ENCODE measurements at regions not wholly inside any gene's neighbourhood (a gene's known extent, or its start where the extent isn't known, plus 50 kb on each side); places are given as distances from the start of the nearest gene placed in this dataset.
A peak's percentile ranks its signal among the peaks of the same experiment; 100 is the strongest.
"Not testable (repeated sequence)": the region's sequence is repeated elsewhere in the genome, so short reads cannot be mapped to it uniquely, and the experiment has no call there.

DNA sequence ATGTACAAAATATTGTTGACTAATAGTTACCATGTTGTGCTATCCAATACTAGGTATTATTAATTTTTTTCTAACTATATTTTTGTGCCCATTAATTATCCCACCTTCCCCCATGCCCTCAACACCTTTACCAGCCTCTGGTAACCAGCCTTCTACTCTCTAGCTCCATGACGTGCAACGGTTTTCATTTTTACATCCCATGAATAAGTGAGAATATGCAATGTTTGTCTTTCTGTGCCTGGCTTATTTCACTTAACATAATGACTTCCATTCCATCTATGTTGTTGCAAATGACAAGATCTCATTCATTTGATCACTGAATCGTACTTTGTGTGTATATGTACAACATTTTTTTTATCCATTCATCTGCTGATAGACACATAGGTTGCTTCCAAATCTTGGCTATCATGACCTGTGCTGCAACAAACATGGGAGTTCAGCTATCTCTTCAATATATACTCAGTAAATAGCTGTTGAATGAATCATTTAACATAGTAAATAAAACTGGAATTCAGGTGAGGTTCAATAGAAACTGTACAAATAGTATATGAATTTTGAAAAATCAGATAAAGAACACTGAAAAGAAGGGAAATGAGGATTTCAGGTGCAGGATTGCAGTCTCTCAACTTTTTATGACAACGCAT lies 509.0 kb upstream of the MIR17HG start:
- Histone ChIP-seq H3K4me1 (ENCODE audit: insufficient read depth) (no peaks in the 10 kb centered on the region), H3K36me3 (ENCODE audit: insufficient read depth) (no peaks in the 10 kb centered on the region), H3K4me3 (ENCODE audit: low read depth, low read length) (no peak overlapping the region), H3K27ac (ENCODE audit: low read depth) (no peak overlapping the region)
- 89% methylated on average over 4 of the region's 4 CpGs for WGBS
- DNase-seq (ENCODE audit: extremely low spot score) = no peak

DNA sequence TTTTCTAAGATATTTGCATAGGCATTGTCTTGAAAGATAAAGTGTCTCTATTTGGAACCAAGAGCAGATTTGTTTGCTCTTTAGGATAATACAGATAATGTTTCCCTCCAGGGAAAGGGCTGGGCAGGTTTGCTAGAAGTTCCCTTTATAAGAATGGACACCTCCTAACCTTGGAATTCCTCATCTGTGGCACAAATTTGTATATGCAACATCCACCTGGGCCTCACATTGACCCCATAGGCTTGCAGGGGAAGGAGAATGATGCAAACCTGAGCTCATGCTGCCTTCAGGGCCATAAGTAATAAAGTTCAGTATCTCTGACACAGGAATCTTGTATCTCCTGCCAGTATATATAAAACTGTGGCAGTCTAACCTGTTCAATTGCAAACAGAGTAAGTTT lies 508.4 kb upstream of the MIR17HG start:
- no peak for DNase-seq (ENCODE audit: extremely low spot score)
- Histone ChIP-seq H3K4me3 (ENCODE audit: low read depth, low read length) (no peak overlapping the region), H3K36me3 (ENCODE audit: insufficient read depth) (no peaks in the 10 kb centered on the region), H3K27ac (ENCODE audit: low read depth) (no peak overlapping the region), H3K4me1 (ENCODE audit: insufficient read depth) (no peaks in the 10 kb centered on the region)

DNA sequence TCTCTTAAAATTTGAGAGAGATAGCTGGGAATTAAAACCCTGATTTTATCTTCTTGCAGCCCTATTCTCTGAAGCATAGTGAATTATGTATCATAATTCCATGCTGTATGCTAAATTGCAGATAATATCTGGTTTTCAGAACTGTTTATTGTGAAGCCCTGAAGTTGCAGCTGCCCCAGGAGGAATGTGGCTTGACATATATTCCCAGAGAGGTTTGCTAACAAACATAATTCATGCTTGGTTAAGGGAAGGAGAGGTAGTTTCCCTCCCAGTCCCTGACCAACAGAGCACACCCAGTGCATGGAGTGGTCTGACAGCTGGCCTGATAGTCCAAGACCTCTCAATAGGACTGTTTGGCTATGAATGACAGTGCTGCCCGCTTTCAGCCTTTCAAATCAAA lies 500.6 kb upstream of the MIR17HG start:
- no peak for DNase-seq (ENCODE audit: extremely low spot score)
- no peak overlapping the region for H3K27ac ChIP-seq (ENCODE audit: low read depth)

DNA sequence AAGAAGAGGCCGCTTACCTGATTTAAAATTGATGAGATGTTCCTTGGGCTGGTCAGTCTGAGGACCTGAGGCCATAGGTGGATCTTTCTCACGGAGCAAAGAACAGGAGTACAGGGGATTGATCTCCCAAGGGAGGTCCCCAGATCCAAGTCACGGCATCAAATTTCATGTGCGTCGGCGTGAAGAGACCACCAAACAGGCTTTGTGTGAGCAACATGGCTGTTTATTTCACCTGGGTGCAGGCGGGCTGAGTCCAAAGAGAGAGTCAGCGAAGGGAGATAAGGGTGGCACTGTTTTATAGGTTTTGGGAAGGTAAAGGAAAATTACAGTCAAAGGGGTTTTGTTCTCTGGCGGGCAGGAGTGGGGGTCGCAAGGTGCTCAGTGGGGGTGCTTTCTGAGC lies 493.8 kb upstream of the MIR17HG start:
- WGBS = 93% methylated on average over 10 of the region's 10 CpGs
- H3K4me3 ChIP-seq (ENCODE audit: low read depth, low read length); H3K4me1 ChIP-seq (ENCODE audit: insufficient read depth); DNase-seq (ENCODE audit: extremely low spot score); H3K27ac ChIP-seq (ENCODE audit: low read depth); H3K36me3 ChIP-seq (ENCODE audit: insufficient read depth): not testable (repeated sequence)

More for the DNA sequence above, 500.6 kb upstream of the MIR17HG start:
- Histone ChIP-seq H3K36me3 (ENCODE audit: insufficient read depth) (no peaks in the 10 kb centered on the region), H3K4me3 (ENCODE audit: low read depth, low read length) (no peak overlapping the region), H3K4me1 (ENCODE audit: insufficient read depth) (no peaks in the 10 kb centered on the region)
- 93% methylated on average over 1 of the region's 1 CpG for WGBS

DNA sequence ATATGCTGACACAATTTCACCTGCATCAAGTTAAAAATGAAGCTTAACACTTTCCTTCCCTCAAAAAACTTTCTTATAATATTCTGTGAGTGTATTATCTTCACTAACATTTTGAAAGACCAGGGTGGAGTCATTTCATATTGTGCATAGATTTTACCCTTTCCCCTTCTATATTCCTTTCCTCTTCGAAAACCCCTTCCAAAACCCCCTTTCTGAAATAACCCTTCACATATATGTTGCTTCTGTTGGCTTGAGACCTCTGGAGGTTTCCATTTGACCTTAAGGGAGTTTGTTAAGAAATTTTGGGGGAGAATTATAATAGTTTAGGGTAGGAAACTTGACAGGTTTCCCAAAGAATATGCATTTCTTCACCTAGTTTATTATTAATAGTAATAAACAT lies 489.6 kb upstream of the MIR17HG start:
- 82% methylated on average over 1 of the region's 1 CpG for WGBS
- H3K4me3 ChIP-seq (ENCODE audit: low read depth, low read length) = no peak overlapping the region
- no peak overlapping the region for H3K27ac ChIP-seq (ENCODE audit: low read depth)
- H3K4me1 ChIP-seq (ENCODE audit: insufficient read depth) = no peaks in the 10 kb centered on the region
- no peak for DNase-seq (ENCODE audit: extremely low spot score)
- H3K36me3 ChIP-seq (ENCODE audit: insufficient read depth) = no peaks in the 10 kb centered on the region

DNA sequence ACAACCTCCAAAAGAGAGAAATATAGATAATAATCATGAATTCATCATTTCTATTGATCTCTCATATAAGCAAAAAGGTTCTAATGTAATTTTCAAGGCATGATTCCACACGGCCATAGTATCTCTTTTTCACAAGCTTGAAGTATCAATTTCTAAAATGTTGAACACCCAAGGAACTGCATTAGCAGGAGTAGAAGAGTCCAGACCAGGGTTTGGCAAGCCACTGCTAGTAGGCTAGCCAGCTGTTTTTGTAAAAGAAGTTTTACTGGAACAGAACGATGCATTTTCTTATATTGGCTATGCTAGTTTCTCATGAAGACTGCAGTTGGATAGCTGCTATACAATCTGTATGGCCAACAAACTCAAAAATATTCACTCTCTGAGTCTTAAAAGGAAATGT lies 481.5 kb upstream of the MIR17HG start:
- 61% methylated on average over 2 of the region's 2 CpGs for WGBS
- DNase-seq (ENCODE audit: extremely low spot score) = no peak
- Histone ChIP-seq H3K4me1 (ENCODE audit: insufficient read depth) (no peaks in the 10 kb centered on the region), H3K36me3 (ENCODE audit: insufficient read depth) (no peaks in the 10 kb centered on the region), H3K4me3 (ENCODE audit: low read depth, low read length) (no peak overlapping the region), H3K27ac (ENCODE audit: low read depth) (no peak overlapping the region)

DNA sequence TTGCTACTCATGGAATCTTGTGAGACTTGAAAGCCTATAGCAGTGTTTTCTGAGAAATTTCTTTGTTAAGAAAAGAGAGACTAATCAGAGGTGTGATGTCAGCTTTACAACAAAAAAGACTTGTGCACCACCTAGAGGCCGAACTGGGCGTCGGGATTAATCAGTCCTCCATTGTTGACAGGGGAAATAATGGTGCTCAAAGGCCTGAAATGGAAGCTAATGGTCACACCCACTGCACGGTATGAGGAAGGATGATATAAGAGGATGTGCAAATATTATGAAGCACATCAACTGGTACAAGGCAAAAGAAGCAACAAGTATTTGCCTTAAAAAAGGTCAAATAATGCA lies 480.2 kb upstream of the MIR17HG start:
- H3K36me3 ChIP-seq (ENCODE audit: insufficient read depth) = no peaks in the 10 kb centered on the region
- no peaks in the 10 kb centered on the region for H3K4me1 ChIP-seq (ENCODE audit: insufficient read depth)
- WGBS = 14% methylated on average over 4 of the region's 4 CpGs
- no peak overlapping the region for H3K27ac ChIP-seq (ENCODE audit: low read depth)
- no peak overlapping the region for H3K4me3 ChIP-seq (ENCODE audit: low read depth, low read length)
- DNase-seq (ENCODE audit: extremely low spot score) = peak; percentile 23

DNA sequence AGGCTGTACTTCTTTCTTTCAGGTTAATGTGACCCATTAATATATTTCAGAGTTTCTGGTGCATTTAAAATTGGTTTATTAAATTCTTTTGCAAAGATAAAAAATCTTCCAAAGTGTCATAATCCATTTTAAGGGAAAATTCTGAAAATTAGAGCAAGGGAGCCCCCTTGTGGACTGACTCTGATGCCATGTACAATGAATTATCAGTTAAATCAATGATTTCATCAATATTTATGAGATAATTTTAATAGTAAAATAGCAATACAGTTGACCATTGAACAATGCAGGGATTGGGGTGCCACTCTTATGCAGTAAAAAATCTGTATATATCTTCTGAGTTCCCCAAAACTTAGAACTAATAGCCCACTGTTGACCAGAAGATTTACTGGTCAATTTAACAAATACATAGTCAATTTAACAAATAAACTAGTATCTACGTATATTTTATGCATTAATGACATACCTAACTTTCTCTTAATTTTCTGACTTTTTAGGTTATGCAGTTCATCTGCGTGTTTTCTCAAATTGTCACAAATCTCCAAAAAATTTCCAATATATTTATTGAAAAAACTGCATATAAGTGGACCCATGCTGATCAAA lies 479.1 kb upstream of the MIR17HG start:
- Histone ChIP-seq H3K4me3 (ENCODE audit: low read depth, low read length) (no peak overlapping the region), H3K27ac (ENCODE audit: low read depth) (no peak overlapping the region), H3K36me3 (ENCODE audit: insufficient read depth) (no peaks in the 10 kb centered on the region), H3K4me1 (ENCODE audit: insufficient read depth) (no peaks in the 10 kb centered on the region)
- no peak for DNase-seq (ENCODE audit: extremely low spot score)
- 68% methylated on average over 2 of the region's 2 CpGs for WGBS

DNA sequence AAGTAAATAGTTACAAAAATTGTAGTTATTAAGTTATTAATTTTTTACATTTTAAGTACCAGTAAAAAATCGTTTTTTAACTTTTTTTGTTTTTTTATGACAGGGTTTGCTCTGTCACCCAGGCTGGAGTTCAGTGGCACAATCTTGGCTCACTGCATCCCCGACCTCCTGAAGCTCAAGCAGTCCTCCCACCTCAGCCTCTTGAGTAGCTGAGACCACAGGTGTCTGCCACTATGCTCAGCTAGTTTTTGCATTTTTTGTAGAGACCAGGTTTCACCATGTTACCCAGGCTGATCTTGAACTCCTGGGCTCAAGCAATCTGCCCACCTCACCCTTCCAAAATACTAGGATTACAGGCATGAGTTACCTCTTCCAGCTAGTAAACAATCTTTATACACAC lies 477.9 kb upstream of the MIR17HG start:
- no peaks in the 10 kb centered on the region for H3K4me1 ChIP-seq (ENCODE audit: insufficient read depth)
- no peaks in the 10 kb centered on the region for H3K36me3 ChIP-seq (ENCODE audit: insufficient read depth)
- no peak for DNase-seq (ENCODE audit: extremely low spot score)
- no peak overlapping the region for H3K27ac ChIP-seq (ENCODE audit: low read depth)
- 44% methylated on average over 2 of the region's 2 CpGs for WGBS
- no peak overlapping the region for H3K4me3 ChIP-seq (ENCODE audit: low read depth, low read length)

DNA sequence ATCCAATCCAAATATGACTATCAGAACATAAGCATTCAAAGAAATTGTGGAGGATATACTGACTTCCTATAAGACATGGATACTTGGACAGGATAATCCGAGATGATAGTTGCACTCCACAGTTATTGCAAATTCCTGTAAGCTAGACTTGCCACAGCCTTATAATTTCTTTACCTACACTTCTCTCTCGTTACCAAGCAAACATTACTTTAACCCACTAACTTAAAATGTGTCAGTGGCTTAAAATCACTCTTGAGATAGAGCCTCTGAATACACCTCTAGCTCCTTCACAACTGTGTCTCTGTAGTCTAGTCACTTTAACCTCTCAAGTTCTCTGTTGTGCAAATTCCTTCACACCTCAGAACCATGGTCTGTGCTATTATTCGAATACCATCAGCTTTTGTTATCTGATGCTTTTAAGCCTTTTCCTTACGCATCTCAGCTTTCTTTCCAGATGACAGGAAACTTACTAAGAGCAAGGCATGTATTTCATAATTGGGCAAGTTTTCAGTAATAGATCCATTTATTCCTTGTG lies 474.9 kb upstream of the MIR17HG start:
- 84% methylated on average over 4 of the region's 4 CpGs for WGBS
- no peak for DNase-seq (ENCODE audit: extremely low spot score)
- Histone ChIP-seq H3K27ac (ENCODE audit: low read depth) (no peak overlapping the region), H3K4me1 (ENCODE audit: insufficient read depth) (no peaks in the 10 kb centered on the region), H3K36me3 (ENCODE audit: insufficient read depth) (no peaks in the 10 kb centered on the region), H3K4me3 (ENCODE audit: low read depth, low read length) (no peak overlapping the region)

DNA sequence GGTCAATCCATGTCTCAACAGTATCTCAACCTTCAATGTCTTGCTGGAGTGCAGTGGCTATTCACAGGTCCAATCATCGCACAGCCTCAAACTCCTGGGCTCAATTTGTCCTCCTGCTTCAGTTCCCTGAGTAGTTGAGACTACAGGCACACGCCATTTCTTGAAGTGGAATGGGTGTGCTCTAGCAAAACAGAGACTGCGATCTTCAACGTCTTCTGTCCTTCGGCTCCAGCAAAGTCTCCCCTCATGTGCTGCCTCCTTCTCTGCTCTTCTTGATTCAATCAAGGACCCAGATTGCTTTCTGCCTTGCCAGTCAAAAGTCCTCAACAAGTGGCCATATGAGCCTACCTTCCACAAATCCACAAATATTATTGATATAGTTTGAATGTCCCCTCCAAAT lies 466.7 kb upstream of the MIR17HG start:
- Histone ChIP-seq H3K4me3 (ENCODE audit: low read depth, low read length) (no peak overlapping the region), H3K27ac (ENCODE audit: low read depth) (no peak overlapping the region), H3K36me3 (ENCODE audit: insufficient read depth) (no peaks in the 10 kb centered on the region), H3K4me1 (ENCODE audit: insufficient read depth) (no peaks in the 10 kb centered on the region)
- no peak for DNase-seq (ENCODE audit: extremely low spot score)
- 95% methylated on average over 5 of the region's 5 CpGs for WGBS

DNA sequence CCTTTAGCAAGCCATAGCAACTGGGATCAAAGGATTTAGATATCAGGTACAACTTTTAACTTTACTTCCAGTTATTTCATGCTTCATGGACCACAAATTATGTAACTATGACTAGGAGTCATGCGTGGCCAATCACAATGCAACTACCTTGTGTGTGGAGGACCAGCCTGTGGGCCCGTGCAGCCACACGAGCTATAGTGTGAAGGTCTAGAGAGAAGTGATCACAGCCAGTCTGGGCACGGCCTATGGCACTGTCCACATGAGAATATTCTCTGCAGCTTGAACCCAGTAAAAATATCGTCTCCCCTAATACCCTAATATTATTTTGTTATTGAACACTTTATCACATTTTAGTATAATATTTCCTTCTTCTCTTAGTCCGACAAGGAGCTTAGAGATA lies 464.9 kb upstream of the MIR17HG start:
- WGBS = 93% methylated on average over 6 of the region's 6 CpGs
- no peaks in the 10 kb centered on the region for H3K4me1 ChIP-seq (ENCODE audit: insufficient read depth)
- no peak for DNase-seq (ENCODE audit: extremely low spot score)
- H3K27ac ChIP-seq (ENCODE audit: low read depth) = no peak overlapping the region
- H3K4me3 ChIP-seq (ENCODE audit: low read depth, low read length) = no peak overlapping the region
- H3K36me3 ChIP-seq (ENCODE audit: insufficient read depth) = no peaks in the 10 kb centered on the region

DNA sequence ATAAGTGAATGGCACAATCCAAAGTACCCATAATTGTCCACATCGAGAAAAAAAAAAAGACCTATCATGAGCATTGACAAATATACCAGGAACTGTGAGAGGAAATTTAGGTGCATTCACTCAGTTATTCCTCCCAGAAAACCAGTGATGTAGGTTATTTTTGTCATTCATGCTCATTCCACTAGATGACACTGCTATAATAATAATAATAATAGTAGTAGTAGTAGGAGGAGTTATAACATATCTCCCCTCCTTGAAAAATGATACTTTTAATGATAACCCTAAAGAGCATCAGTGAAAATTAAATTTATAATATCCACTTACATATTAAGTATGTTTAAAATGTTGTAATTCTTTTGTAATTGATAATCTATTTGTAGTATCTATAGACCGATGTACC lies 463.9 kb upstream of the MIR17HG start:
- no peaks in the 10 kb centered on the region for H3K36me3 ChIP-seq (ENCODE audit: insufficient read depth)
- no peak overlapping the region for H3K27ac ChIP-seq (ENCODE audit: low read depth)
- no peak for DNase-seq (ENCODE audit: extremely low spot score)
- H3K4me3 ChIP-seq (ENCODE audit: low read depth, low read length) = no peak overlapping the region
- 89% methylated on average over 2 of the region's 2 CpGs for WGBS
- H3K4me1 ChIP-seq (ENCODE audit: insufficient read depth) = no peaks in the 10 kb centered on the region

DNA sequence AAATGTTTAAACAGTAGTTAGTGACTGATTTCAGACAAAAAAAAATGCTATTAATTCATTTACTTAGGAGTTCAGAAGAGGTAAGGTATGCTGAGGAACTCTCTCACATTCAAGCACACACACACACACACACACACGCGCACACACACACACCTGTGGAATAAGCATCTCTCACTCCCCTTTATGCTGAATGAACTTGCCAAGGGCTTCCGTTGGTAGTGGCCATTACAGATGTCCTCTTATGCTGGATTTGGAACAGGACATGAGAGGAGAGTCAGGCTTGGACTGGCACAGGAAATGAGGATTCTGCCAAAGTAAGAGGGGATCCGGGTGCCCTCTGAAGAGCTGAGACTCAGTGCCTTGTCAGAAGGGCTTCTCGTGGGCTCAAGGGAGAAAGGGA lies 463.4 kb upstream of the MIR17HG start:
- Histone ChIP-seq H3K36me3 (ENCODE audit: insufficient read depth) (no peaks in the 10 kb centered on the region), H3K4me3 (ENCODE audit: low read depth, low read length) (no peak overlapping the region), H3K27ac (ENCODE audit: low read depth) (no peak overlapping the region), H3K4me1 (ENCODE audit: insufficient read depth) (no peaks in the 10 kb centered on the region)
- no peak for DNase-seq (ENCODE audit: extremely low spot score)
- 83% methylated on average over 5 of the region's 5 CpGs for WGBS

Data from urinary bladder (tissue), 3 donors.